ENCODE measurements at regions not wholly inside any gene's neighbourhood (a gene's known extent, or its start where the extent isn't known, plus 50 kb on each side); places are given as distances from the start of the nearest gene placed in this dataset.

- Mint-ChIP-seq H3K27me3 (ENCODE audit: insufficient read depth) (peaks cover 3% of the 10 kb centered on the region; the same call in 1 of the 2 replicates), H3K27ac (no peak overlapping the region), H3K9me3 (0 out of 2 replicates have a peak, but pooled peaks cover 3% of the 10 kb centered on the region), H3K4me3 (no peak overlapping the region), H3K4me1 (ENCODE audit: low read depth) (no peaks in the 10 kb centered on the region), H3K36me3 (ENCODE audit: low read depth) (no peaks in the 10 kb centered on the region)
- no peak for TF ChIP-seq CTCF (IDR thresholded peaks at IDR 0.05)
- DNase-seq, result no peak
Observed at GRCh38 chr13:40076765-40077362, 421.4 kb downstream of the COG6 start.

- H3K4me1 Mint-ChIP-seq (ENCODE audit: low read depth), result no peaks in the 10 kb centered on the region
- no peaks in the 10 kb centered on the region for H3K36me3 Mint-ChIP-seq (ENCODE audit: low read depth)
- no peak for TF ChIP-seq CTCF (IDR thresholded peaks at IDR 0.05)
- no peak for DNase-seq
- no peak overlapping the region for H3K27ac Mint-ChIP-seq
- H3K27me3 Mint-ChIP-seq (ENCODE audit: insufficient read depth), result peaks cover 3% of the 10 kb centered on the region; the same call in 1 of the 2 replicates
- no peak overlapping the region for H3K4me3 Mint-ChIP-seq
- H3K9me3 Mint-ChIP-seq, result peaks cover 5% of the 10 kb centered on the region; the same call in 1 of the 2 replicates
Observed at GRCh38 chr13:40077396-40078027, 422.1 kb downstream of the COG6 start.

DNA sequence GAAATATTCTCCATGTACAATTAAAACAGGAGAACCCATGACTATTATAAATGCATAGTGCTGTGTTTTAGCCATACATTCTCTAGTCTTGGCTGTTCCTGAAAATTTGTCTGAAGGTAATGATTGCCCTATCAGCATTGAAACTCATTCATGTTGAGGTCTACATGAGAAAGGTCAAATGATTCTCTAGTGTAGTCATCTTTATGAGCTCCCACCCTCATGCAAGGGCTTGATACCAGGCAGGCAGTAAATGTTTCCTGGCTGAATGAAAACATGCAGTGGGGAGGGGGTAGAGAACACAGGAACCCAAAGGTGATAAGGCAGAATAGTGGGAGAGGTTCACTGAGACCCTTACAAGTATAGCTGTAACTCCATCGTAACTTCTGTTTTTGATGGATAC is 424.3 kb downstream of the COG6 start:
- Mint-ChIP-seq H3K36me3 (ENCODE audit: low read depth) (no peaks in the 10 kb centered on the region), H3K9me3 (peaks cover 11% of the 10 kb centered on the region; the same call in 1 of the 2 replicates), H3K27me3 (ENCODE audit: insufficient read depth) (peaks cover 3% of the 10 kb centered on the region; the same call in 1 of the 2 replicates), H3K27ac (no peak overlapping the region), H3K4me1 (ENCODE audit: low read depth) (no peaks in the 10 kb centered on the region), H3K4me3 (no peak overlapping the region)
- TF ChIP-seq CTCF (IDR thresholded peaks at IDR 0.05), result no peak
- DNase-seq, result no peak

DNA sequence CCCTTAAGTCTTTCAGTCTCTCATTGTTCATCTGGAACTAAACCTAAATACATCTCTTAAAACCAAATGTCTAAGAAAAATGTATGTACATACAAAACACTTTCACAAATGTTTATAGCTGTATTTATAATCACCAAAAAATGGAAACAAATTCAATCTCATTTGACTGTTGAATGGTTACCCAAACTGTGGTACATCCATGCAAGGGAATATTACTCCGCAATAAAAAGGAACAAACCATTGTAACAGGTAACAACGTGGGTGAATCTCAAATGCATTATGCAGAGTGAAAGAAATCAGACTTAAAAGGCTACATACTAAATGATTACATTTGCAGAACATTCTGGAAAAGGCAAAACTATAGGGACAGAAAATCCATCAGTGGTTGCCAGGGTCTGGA is 425.2 kb downstream of the COG6 start:
- Mint-ChIP-seq H3K36me3 (ENCODE audit: low read depth) (no peaks in the 10 kb centered on the region), H3K27me3 (ENCODE audit: insufficient read depth) (peaks cover 3% of the 10 kb centered on the region; the same call in 1 of the 2 replicates), H3K4me1 (ENCODE audit: low read depth) (no peaks in the 10 kb centered on the region), H3K9me3 (peaks cover 11% of the 10 kb centered on the region; the same call in 1 of the 2 replicates), H3K27ac (no peak overlapping the region), H3K4me3 (no peak overlapping the region)
- TF ChIP-seq CTCF (IDR thresholded peaks at IDR 0.05), result no peak
- no peak for DNase-seq

DNA sequence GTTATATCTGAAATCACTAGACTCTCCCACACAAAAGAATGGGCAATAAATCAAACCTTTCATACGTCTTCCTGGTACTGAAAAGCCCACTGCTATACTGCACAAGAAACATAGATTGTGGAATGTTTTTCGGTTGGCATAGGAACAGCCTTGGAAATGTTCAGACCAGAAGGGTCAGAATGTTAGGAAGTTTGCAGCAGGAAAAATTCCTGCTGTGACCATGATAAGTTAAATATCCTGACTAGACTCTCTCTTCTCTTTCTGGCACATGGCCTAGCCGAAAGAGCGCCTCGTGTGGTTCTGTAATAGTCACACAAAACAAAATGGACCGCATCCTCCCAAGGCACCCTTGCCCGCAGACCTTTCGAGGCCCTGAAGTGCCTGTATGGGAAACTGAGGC is 427.2 kb downstream of the COG6 start:
- Mint-ChIP-seq H3K4me1 (ENCODE audit: low read depth) (no peaks in the 10 kb centered on the region), H3K36me3 (ENCODE audit: low read depth) (no peaks in the 10 kb centered on the region), H3K27ac (no peak overlapping the region), H3K4me3 (no peak overlapping the region), H3K9me3 (peaks cover 11% of the 10 kb centered on the region; the same call in 1 of the 2 replicates), H3K27me3 (ENCODE audit: insufficient read depth) (no peaks in the 10 kb centered on the region; the same call in 1 of the 2 replicates)
- DNase-seq, result no peak
- no peak for TF ChIP-seq CTCF (IDR thresholded peaks at IDR 0.05)

All from HFFc6 (cell line).